SK-N-MC (cell line): ENCODE measurements at regions not wholly inside any gene's neighbourhood (a gene's known extent, or its start where the extent isn't known, plus 50 kb on each side); places are given as distances from the start of the nearest gene placed in this dataset.

ENCODE experiments used
- EZH2 ChIP-seq: fragments of 200-600 bp; sonication (generic); IDR thresholded peaks from one replicate; pipeline ENCODE4 v1.6.1; 2017; ENCODE audit warnings: antibody characterized with exemption
- POLR2AphosphoS5 ChIP-seq: IDR thresholded peaks from 2 replicates; pipeline ENCODE4 v1.6.1; 2012; ENCODE audit warnings: mild to moderate bottlenecking, low read depth, low read length, borderline replicate concordance

DNA sequence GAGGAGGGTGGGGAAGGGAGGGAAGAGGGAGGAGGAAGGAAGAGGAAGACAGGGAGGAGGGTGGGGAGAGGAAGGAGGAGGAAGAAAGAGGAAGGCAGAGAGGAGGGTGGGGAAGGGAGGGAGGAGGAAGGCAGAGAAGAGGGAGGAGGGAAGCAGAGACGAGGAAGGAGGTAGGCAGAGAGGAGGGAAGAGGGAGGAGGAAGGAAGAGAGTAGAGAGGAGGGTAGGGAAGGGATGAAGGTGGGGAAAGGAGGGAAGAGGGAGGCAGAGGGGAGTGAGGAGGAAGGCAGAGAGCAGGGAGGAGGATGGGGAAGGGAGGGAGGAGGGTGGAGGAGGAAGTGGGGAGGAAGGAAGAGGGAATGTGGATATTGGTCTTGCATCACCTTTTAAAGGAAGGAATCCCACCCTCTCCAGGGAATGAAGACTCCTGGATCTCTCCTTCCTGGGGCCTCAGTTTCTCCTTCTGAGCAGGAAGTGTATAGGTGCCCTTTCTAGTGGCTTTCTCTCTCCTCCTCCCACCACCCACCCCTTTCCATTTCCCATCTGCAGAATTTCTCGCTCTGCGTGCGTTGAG is 188.9 kb upstream of the ZNF618 start:
- TF ChIP-seq POLR2AphosphoS5 (no peak), EZH2 (no peak)
